Transverse colon (tissue), 4 donors: ENCODE measurements at regions not wholly inside any gene's neighbourhood (a gene's known extent, or its start where the extent isn't known, plus 50 kb on each side); places are given as distances from the start of the nearest gene placed in this dataset.

ENCODE experiments used
- DNase-seq: peaks from one replicate; pipeline ENCODE4 v3.0.0-alpha.2; 2019
- H3K27ac ChIP-seq, 4 donors: fragments of 200-600 bp; sonication (generic); 2 replicates each; pipeline ENCODE4 v1.5.1; 2016 to 2018; ENCODE audit warnings: inconsistent platforms in 4 of 4
- H3K27me3 ChIP-seq: fragments of 200-600 bp; sonication (generic); 2 replicates; pipeline ENCODE4 v1.5.1; 2017; ENCODE audit warnings: inconsistent platforms
- H3K36me3 ChIP-seq, 4 donors: fragments of 200-600 bp; sonication (generic); 2 replicates each; pipeline ENCODE4 v1.5.1; 2017 to 2019; ENCODE audit warnings: inconsistent platforms in 4 of 4
- H3K4me1 ChIP-seq, 4 donors: fragments of 200-600 bp; sonication (generic); 2 replicates each; pipeline ENCODE4 v1.5.1; 2017 to 2020; ENCODE audit warnings: inconsistent platforms in 4 of 4
- H3K4me3 ChIP-seq, 4 donors: fragments of 200-600 bp; sonication (generic); 1 replicate in 1 of 4; 2 replicates in 3 of 4; pipeline versions ENCODE4 v1.5.1 to v1.6.1; 2017 to 2019; ENCODE audit warnings: inconsistent platforms in 4 of 4
- H3K9me3 ChIP-seq, 2 donors: fragments of 200-600 bp; sonication (generic); 2 replicates each; pipeline ENCODE4 v1.5.1; 2017 to 2019; ENCODE audit warnings: inconsistent platforms in 2 of 2
- EP300 ChIP-seq: sonication (generic); formaldehyde crosslinking; IDR thresholded peaks from one replicate; pipeline ENCODE4 v1.6.1; 2017; ENCODE audit warnings: antibody characterized with exemption, low read depth
- POLR2A ChIP-seq: fragments of 450-650 bp; IDR thresholded peaks from one replicate; pipeline ENCODE4 v1.6.1; 2016; ENCODE audit warnings: antibody characterized with exemption, mild to moderate bottlenecking, moderate library complexity
- POLR2AphosphoS5 ChIP-seq, 3 donors: sonication (generic); formaldehyde crosslinking; IDR thresholded peaks; one replicate each; pipeline ENCODE4 v1.6.1; 2016; ENCODE audit warnings: antibody characterized with exemption in 3 of 3
- WGBS, 2 donors: methylation state at CpG; one replicate each; pipeline ENCODE4 v1.1.5; 2018; ENCODE audit warnings: low coverage in 1 of 2; 5-methylcytosine and 5-hydroxymethylcytosine counted together
- in situ Hi-C, 4 donors: fragments of 200-750 bp; cut with MboI; loops; one replicate each; pipeline versions ENCODE4 v1.15.0 to v1.15.1; 2017; ENCODE audit warnings: low sequenced_read_pairs in 3 of 4, low pct_ligation_motif_present in 1 of 4, low pct_unique_long_range_greater_than_20kb in 1 of 4
- intact Hi-C: fragments of 100-400 bp; cut with DNase I; formaldehyde crosslinking; loops from one replicate; pipeline ENCODE4 v1.15.1; 2023; ENCODE audit warnings: low total_unique reads
- TF ChIP-seq, protein P1 (sequence below), 5 experiments: fragments of 200-600 bp in 3 of 5; fragments of 450-650 bp in 2 of 5; sonication (generic) in 3 of 5; IDR thresholded peaks; 1 replicate in 2 of 5; 2 replicates in 3 of 5; pipeline ENCODE4 v1.5.1; 2016 to 2017; ENCODE audit warnings: antibody characterized with exemption in 5 of 5, inconsistent platforms in 3 of 5, mild to moderate bottlenecking in 2 of 5, moderate library complexity in 1 of 5

GRCh38 chr2:130289780-130290179 lies 52.9 kb upstream of the IMP4 start:
- H3K4me3 ChIP-seq, result no peak overlapping the region
- no peaks in the 10 kb centered on the region for H3K36me3 ChIP-seq
- H3K9me3 ChIP-seq, result no peaks in the 10 kb centered on the region
- WGBS, 2 donors, result 64 to 71% methylated on average over 1 of the region's 1 CpG
- no peaks in the 10 kb centered on the region for H3K27me3 ChIP-seq
- TF ChIP-seq POLR2A, result no peak
- no peak for TF ChIP-seq EP300
- TF ChIP-seq, protein P1, sequence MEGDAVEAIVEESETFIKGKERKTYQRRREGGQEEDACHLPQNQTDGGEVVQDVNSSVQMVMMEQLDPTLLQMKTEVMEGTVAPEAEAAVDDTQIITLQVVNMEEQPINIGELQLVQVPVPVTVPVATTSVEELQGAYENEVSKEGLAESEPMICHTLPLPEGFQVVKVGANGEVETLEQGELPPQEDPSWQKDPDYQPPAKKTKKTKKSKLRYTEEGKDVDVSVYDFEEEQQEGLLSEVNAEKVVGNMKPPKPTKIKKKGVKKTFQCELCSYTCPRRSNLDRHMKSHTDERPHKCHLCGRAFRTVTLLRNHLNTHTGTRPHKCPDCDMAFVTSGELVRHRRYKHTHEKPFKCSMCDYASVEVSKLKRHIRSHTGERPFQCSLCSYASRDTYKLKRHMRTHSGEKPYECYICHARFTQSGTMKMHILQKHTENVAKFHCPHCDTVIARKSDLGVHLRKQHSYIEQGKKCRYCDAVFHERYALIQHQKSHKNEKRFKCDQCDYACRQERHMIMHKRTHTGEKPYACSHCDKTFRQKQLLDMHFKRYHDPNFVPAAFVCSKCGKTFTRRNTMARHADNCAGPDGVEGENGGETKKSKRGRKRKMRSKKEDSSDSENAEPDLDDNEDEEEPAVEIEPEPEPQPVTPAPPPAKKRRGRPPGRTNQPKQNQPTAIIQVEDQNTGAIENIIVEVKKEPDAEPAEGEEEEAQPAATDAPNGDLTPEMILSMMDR (IDR thresholded peaks at IDR 0.05), result no peak
- TF ChIP-seq POLR2AphosphoS5 (IDR thresholded peaks at IDR 0.05), result no peak
- intact Hi-C loops (no loop called here), in situ Hi-C loops (loop anchor here in 1 of 4 donors (25.0 kb wide), 1 partner anchor 1073 kb away; the partner anchor contains the start of gene RAB6D)
- no peak overlapping the region for H3K27ac ChIP-seq
- no peak for DNase-seq
- H3K4me1 ChIP-seq, result no peaks in the 10 kb centered on the region

- intact Hi-C loops (no loop called here), in situ Hi-C loops (loop anchor here in 1 of 4 donors (25.0 kb wide), 1 partner anchor 1074 kb away; the partner anchor contains the start of gene RAB6D)
- H3K4me1 ChIP-seq, result peaks cover 0 to 5% (median 0%) of the 10 kb centered on the region in 4 donors
- H3K4me3 ChIP-seq, result no peak overlapping the region
- 80 to 89% methylated on average over 8 to 56 of the region's 56 CpGs for WGBS, 2 donors
- DNase-seq, result no peak
- no peaks in the 10 kb centered on the region for H3K27me3 ChIP-seq
- H3K9me3 ChIP-seq, result no peaks in the 10 kb centered on the region
- TF ChIP-seq EP300 (no peak), POLR2AphosphoS5 (IDR thresholded peaks at IDR 0.05) (no peak), POLR2A (no peak)
- TF ChIP-seq, protein P1 (IDR thresholded peaks at IDR 0.05), result no peak
- H3K27ac ChIP-seq, result no peak overlapping the region
- no peaks in the 10 kb centered on the region for H3K36me3 ChIP-seq
Measured at GRCh38 chr2:130288467-130289403, 54.0 kb upstream of the IMP4 start.

DNA sequence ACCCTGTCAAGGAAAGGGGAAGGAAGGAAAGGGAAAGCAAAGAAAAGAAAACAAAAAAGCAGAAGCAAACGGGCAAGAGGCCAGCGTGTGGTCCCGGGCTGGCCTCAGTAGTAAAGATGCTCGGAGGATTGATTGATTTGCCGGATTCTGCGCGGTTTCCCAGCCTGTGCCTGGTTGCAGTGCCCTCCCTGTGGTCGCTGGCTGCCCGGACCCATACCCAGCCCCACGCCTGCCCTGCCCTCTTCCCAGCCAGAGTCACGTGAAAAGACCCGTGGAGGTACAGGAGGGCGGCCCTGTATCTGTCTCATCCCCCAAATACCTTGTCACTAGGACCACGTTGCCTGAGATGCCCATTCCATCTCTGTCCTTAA lies 55.1 kb upstream of the IMP4 start:
- no peaks in the 10 kb centered on the region for H3K9me3 ChIP-seq
- peaks cover 0 to 5% (median 0%) of the 10 kb centered on the region in 4 donors for H3K4me1 ChIP-seq
- no peaks in the 10 kb centered on the region for H3K36me3 ChIP-seq
- no peak overlapping the region for H3K4me3 ChIP-seq
- DNase-seq, result no peak
- in situ Hi-C loops (loop anchor here in 1 of 4 donors (25.0 kb wide), 1 partner anchor 1075 kb away; the partner anchor contains the start of gene RAB6D), intact Hi-C loops (no loop called here)
- TF ChIP-seq, protein P1 (IDR thresholded peaks at IDR 0.05), result no peak
- TF ChIP-seq POLR2AphosphoS5 (IDR thresholded peaks at IDR 0.05), result no peak
- TF ChIP-seq POLR2A, result no peak
- TF ChIP-seq EP300, result no peak
- no peaks in the 10 kb centered on the region for H3K27me3 ChIP-seq
- no peak overlapping the region for H3K27ac ChIP-seq
- WGBS, 2 donors, result 60 to 75% methylated on average over 1 to 14 of the region's 14 CpGs

DNA sequence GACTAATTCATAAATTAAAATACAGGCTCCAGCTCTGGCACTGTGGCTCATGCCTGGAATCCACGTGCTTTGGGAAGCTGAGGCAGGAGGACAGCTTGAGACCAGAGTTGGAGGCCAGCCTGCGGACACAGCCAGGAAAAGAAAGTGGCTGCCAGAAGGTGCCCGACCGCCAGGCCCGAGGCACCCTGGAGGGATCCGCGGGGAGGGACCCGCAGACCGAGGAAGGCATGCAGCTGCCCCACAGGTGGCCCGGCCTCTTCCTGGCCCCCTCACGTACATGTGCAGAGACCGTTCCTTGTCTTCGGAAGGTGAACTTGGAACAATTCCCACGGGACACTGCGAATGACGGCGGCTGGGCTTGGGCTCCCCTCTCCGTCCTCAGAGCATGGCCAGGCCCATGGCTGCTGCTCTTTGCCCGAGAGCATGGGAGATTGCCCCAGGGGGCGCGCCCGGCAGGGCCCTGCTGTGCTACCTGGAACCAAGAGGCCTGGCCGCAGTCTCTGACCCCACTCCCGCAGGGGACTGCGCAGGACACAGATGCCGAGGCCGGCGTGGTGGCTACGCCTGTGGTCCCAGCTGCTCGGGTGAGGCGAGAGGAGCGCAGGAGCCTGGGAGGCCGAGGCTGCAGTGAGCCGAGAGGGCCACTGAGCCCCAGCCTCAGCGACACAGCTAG lies 55.6 kb upstream of the IMP4 start:
- H3K27ac ChIP-seq, result no peak overlapping the region
- intact Hi-C loops, result no loop called here
- H3K27me3 ChIP-seq, result no peaks in the 10 kb centered on the region
- no peak overlapping the region for H3K4me3 ChIP-seq
- no peaks in the 10 kb centered on the region for H3K9me3 ChIP-seq
- in situ Hi-C loops, result loop anchor here in 1 of 4 donors (25.0 kb wide), 1 partner anchor 1075 kb away; the partner anchor contains the start of gene RAB6D
- H3K36me3 ChIP-seq, result no peaks in the 10 kb centered on the region
- WGBS, 2 donors, result 59 to 89% methylated on average over 4 to 30 of the region's 35 CpGs
- no peak for TF ChIP-seq EP300
- DNase-seq, result no peak
- peaks cover 0 to 5% (median 0%) of the 10 kb centered on the region in 4 donors for H3K4me1 ChIP-seq
